ENCODE measurements at regions not wholly inside any gene's neighbourhood (a gene's known extent, or its start where the extent isn't known, plus 50 kb on each side); places are given as distances from the start of the nearest gene placed in this dataset.

GRCh38 chr20:22939181-22939580 is 95.9 kb upstream of the SSTR4 start:
- no peak overlapping the region for H3K27ac ChIP-seq (ENCODE audit: low read depth, low read length)
- H3K4me1 ChIP-seq (ENCODE audit: control insufficient read depth, insufficient read depth, low read length): no peaks in the 10 kb centered on the region
- no peak overlapping the region for H3K9ac ChIP-seq (ENCODE audit: low read length)
- H3K9me3 ChIP-seq (ENCODE audit: control insufficient read depth, insufficient read depth, low read depth, low read length): no peaks in the 10 kb centered on the region
- no peaks in the 10 kb centered on the region for H3K27me3 ChIP-seq (ENCODE audit: control insufficient read depth, insufficient read depth, low read length)
- H3K36me3 ChIP-seq (ENCODE audit: control insufficient read depth, insufficient read depth, low read length): no peaks in the 10 kb centered on the region
- H3K4me3 ChIP-seq (ENCODE audit: low read depth, low read length): no peak overlapping the region

DNA sequence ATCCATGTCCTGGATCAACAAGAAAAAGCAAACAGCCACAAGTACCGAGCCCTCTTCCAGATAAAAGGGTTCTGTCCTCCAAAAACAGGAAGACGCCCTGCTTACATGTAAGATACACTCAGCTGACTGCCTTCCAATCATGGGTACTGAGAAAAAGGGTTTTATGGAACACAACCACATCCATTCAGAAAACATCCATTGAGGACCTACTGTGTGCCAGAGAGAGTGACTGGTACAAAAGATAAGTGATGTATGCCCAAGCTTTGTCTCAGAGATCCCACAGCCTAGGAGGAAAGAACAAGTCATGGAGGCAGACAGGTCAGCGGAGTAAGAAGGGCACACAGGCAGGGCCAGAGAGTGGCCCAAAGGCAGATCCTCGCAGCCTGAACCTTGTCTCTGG is 94.8 kb upstream of the SSTR4 start:
- Histone ChIP-seq H3K27ac (ENCODE audit: low read depth, low read length) (no peak overlapping the region), H3K9me3 (ENCODE audit: control insufficient read depth, insufficient read depth, low read depth, low read length) (no peaks in the 10 kb centered on the region)

DNA sequence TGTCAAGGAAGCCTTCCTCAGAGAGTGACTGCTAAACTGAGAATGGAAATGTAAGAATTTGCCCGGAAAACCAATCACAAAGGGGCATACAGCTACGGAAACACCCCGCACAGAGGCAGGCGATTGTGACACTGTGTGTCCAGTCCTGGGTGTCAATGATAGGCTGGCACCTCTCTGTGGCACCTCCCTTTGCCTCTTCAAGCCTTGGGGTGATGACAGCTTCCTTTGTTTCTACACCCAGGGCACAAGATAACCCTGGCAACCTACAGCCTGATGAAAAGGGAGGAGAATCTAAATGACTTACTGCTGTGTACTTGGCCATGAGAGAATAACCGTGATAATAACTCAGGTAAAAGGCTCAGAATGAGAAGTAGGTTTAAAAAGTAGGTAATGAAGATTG is 93.6 kb upstream of the SSTR4 start:
- no peaks in the 10 kb centered on the region for H3K36me3 ChIP-seq (ENCODE audit: control insufficient read depth, insufficient read depth, low read length)
- no peak overlapping the region for H3K27ac ChIP-seq (ENCODE audit: low read depth, low read length)
- H3K9ac ChIP-seq (ENCODE audit: low read length): no peak overlapping the region
- H3K27me3 ChIP-seq (ENCODE audit: control insufficient read depth, insufficient read depth, low read length): no peaks in the 10 kb centered on the region; the same call in 1 of the 2 replicates
- no peaks in the 10 kb centered on the region for H3K9me3 ChIP-seq (ENCODE audit: control insufficient read depth, insufficient read depth, low read depth, low read length)
- H3K4me1 ChIP-seq (ENCODE audit: control insufficient read depth, insufficient read depth, low read length): no peaks in the 10 kb centered on the region
- no peak overlapping the region for H3K4me3 ChIP-seq (ENCODE audit: low read depth, low read length)

More for the DNA sequence above, 94.8 kb upstream of the SSTR4 start:
- Histone ChIP-seq H3K36me3 (ENCODE audit: control insufficient read depth, insufficient read depth, low read length) (no peaks in the 10 kb centered on the region), H3K4me3 (ENCODE audit: low read depth, low read length) (no peak overlapping the region), H3K4me1 (ENCODE audit: control insufficient read depth, insufficient read depth, low read length) (no peaks in the 10 kb centered on the region), H3K9ac (ENCODE audit: low read length) (no peak overlapping the region), H3K27me3 (ENCODE audit: control insufficient read depth, insufficient read depth, low read length) (no peaks in the 10 kb centered on the region; the same call in 1 of the 2 replicates)

DNA sequence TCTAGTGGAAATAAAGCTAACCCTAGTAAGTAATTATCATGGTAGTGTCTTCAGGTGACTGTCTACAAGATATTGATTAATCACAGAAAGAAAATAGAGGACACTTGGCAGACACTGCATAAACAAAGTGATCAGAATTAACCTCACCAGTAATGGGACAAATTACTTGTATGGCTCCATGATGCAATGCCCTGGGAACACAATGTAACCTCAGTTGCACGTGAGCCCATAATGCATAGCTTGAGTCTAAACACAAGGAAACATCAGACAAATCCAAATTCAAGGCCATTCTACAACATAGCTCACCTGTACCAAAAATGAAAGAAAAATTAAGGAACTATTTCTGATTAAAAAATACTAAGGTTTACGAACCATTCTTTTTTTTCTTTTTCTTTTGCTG is 92.4 kb upstream of the SSTR4 start:
- H3K9ac ChIP-seq (ENCODE audit: low read length): no peak overlapping the region
- no peaks in the 10 kb centered on the region for H3K36me3 ChIP-seq (ENCODE audit: control insufficient read depth, insufficient read depth, low read length)
- no peak overlapping the region for H3K27ac ChIP-seq (ENCODE audit: low read depth, low read length)
- H3K27me3 ChIP-seq (ENCODE audit: control insufficient read depth, insufficient read depth, low read length): no peaks in the 10 kb centered on the region; the same call in 1 of the 2 replicates
- H3K4me3 ChIP-seq (ENCODE audit: low read depth, low read length): no peak overlapping the region
- H3K4me1 ChIP-seq (ENCODE audit: control insufficient read depth, insufficient read depth, low read length): no peaks in the 10 kb centered on the region
- no peaks in the 10 kb centered on the region for H3K9me3 ChIP-seq (ENCODE audit: control insufficient read depth, insufficient read depth, low read depth, low read length)

GRCh38 chr20:22944062-22944461 is 91.0 kb upstream of the SSTR4 start:
- H3K9ac ChIP-seq (ENCODE audit: low read length): no peak overlapping the region
- H3K27me3 ChIP-seq (ENCODE audit: control insufficient read depth, insufficient read depth, low read length): no peaks in the 10 kb centered on the region; the same call in 1 of the 2 replicates
- H3K9me3 ChIP-seq (ENCODE audit: control insufficient read depth, insufficient read depth, low read depth, low read length): no peaks in the 10 kb centered on the region
- H3K27ac ChIP-seq (ENCODE audit: low read depth, low read length): no peak overlapping the region
- H3K36me3 ChIP-seq (ENCODE audit: control insufficient read depth, insufficient read depth, low read length): no peaks in the 10 kb centered on the region
- no peaks in the 10 kb centered on the region for H3K4me1 ChIP-seq (ENCODE audit: control insufficient read depth, insufficient read depth, low read length)
- no peak overlapping the region for H3K4me3 ChIP-seq (ENCODE audit: low read depth, low read length)

DNA sequence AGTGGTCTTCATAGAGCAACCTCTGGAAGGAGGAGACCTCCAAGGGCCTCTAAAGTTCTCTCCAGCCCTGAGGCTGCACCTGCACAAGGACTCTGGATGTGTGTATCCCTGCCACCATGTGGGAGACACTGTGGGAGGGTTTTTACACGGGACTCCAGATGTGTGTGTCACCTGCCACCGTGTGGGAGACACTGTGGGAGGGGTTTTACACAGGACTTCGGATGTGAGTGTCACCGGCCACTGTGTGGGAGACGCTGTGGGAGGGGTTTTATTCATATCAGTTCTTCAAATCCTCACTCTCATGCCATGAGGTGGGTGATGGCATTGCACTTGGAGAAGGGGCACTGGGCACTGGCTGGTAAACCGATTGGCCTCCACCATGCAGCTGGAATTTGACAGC is 90.2 kb upstream of the SSTR4 start:
- Histone ChIP-seq H3K9ac (ENCODE audit: low read length) (no peak overlapping the region), H3K27me3 (ENCODE audit: control insufficient read depth, insufficient read depth, low read length) (no peaks in the 10 kb centered on the region; the same call in 1 of the 2 replicates)

GRCh38 chr20:22946596-22946995 is 88.5 kb upstream of the SSTR4 start:
- no peaks in the 10 kb centered on the region for H3K36me3 ChIP-seq (ENCODE audit: control insufficient read depth, insufficient read depth, low read length)
- no peak overlapping the region for H3K9ac ChIP-seq (ENCODE audit: low read length)
- no peak overlapping the region for H3K4me3 ChIP-seq (ENCODE audit: low read depth, low read length)
- H3K4me1 ChIP-seq (ENCODE audit: control insufficient read depth, insufficient read depth, low read length): no peaks in the 10 kb centered on the region
- no peak overlapping the region for H3K27ac ChIP-seq (ENCODE audit: low read depth, low read length)
- H3K9me3 ChIP-seq (ENCODE audit: control insufficient read depth, insufficient read depth, low read depth, low read length): no peaks in the 10 kb centered on the region
- H3K27me3 ChIP-seq (ENCODE audit: control insufficient read depth, insufficient read depth, low read length): no peaks in the 10 kb centered on the region; the same call in 1 of the 2 replicates

More for the DNA sequence above, 90.2 kb upstream of the SSTR4 start:
- Histone ChIP-seq H3K4me3 (ENCODE audit: low read depth, low read length) (no peak overlapping the region), H3K27ac (ENCODE audit: low read depth, low read length) (no peak overlapping the region), H3K36me3 (ENCODE audit: control insufficient read depth, insufficient read depth, low read length) (no peaks in the 10 kb centered on the region), H3K4me1 (ENCODE audit: control insufficient read depth, insufficient read depth, low read length) (no peaks in the 10 kb centered on the region), H3K9me3 (ENCODE audit: control insufficient read depth, insufficient read depth, low read depth, low read length) (no peaks in the 10 kb centered on the region)

DNA sequence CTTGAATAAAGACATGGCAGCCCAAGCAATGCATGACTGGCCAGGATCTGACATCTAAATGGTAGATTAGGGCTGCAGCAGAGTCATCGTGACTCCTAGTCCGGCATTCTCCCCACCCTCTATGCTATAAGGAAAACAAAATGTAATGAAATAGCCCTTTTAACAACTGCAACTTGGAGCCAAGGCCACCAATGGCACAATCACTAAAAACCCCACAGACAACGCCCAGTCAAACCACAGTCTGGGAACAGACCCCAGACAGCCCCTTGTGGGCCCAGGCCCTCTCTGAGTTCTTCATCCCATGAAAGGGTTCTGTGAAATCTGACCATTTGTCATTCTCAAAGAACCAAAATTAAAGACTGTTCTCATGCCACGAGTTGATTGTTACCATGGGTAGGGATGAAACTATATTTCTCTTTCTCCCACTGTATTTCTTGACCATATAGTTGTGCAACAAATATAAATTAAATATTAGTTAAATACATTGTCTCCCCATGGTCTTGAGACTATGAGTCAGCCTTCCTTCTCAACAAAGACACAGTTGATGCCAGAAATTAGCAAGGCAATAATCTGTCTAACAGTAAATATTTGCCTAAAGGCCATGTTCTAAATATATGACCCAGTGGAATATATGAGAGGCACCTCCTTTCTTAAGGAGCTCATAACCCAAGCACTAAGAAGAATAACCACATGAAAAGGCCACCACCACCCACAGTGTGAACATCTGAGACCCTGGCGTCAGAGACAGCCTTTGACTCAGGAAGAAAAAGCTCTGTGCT is 85.6 kb upstream of the SSTR4 start:
- Histone ChIP-seq H3K36me3 (ENCODE audit: control insufficient read depth, insufficient read depth, low read length) (no peaks in the 10 kb centered on the region), H3K9me3 (ENCODE audit: control insufficient read depth, insufficient read depth, low read depth, low read length) (no peaks in the 10 kb centered on the region), H3K9ac (ENCODE audit: low read length) (no peak overlapping the region), H3K27ac (ENCODE audit: low read depth, low read length) (no peak overlapping the region), H3K4me1 (ENCODE audit: control insufficient read depth, insufficient read depth, low read length) (no peaks in the 10 kb centered on the region), H3K27me3 (ENCODE audit: control insufficient read depth, insufficient read depth, low read length) (no peaks in the 10 kb centered on the region; the same call in 1 of the 2 replicates), H3K4me3 (ENCODE audit: low read depth, low read length) (no peak overlapping the region)

DNA sequence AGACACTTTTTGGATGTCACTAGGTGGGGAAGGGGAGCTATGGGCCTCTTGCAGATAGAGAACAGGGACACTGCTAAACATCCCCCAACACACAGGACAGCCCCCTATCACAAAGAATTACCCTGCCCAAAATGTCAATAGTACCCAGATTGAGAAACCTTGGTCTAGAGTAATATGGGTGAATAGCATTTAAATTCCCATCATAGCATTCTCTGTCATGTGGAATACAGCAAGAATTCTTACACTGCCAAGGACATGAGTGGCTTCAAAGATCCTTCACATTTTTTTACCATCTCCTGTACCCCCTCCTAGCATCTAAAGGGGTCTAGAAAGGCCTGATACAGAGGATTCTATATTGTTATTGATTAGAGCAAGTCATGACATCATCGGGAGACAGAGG is 83.1 kb upstream of the SSTR4 start:
- Histone ChIP-seq H3K27me3 (ENCODE audit: control insufficient read depth, insufficient read depth, low read length) (peaks cover 3% of the 10 kb centered on the region; the same call in 1 of the 2 replicates), H3K9me3 (ENCODE audit: control insufficient read depth, insufficient read depth, low read depth, low read length) (no peaks in the 10 kb centered on the region), H3K36me3 (ENCODE audit: control insufficient read depth, insufficient read depth, low read length) (no peaks in the 10 kb centered on the region), H3K27ac (ENCODE audit: low read depth, low read length) (no peak overlapping the region), H3K4me3 (ENCODE audit: low read depth, low read length) (no peak overlapping the region), H3K9ac (ENCODE audit: low read length) (no peak overlapping the region), H3K4me1 (ENCODE audit: control insufficient read depth, insufficient read depth, low read length) (no peaks in the 10 kb centered on the region)

DNA sequence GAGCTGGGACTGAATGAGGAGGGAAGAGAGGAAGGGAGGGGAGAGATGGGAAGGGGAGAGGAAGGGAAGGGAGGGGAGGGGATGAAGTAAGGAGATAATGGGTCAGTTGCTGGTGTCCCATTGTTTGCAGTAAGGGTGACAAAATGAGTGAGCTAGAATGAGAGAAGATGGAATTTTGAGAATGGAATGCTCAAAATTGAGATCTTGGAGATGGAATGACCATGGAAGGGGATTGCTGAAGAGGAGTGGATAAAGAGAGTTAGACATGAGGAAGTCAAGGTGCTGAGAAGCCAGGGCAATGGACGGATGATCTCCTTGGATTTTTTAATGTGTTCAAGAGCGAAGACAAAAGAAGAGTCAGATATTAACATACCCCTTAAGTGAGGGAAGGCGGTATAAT is 80.5 kb upstream of the SSTR4 start:
- Histone ChIP-seq H3K36me3 (ENCODE audit: control insufficient read depth, insufficient read depth, low read length) (no peaks in the 10 kb centered on the region), H3K4me3 (ENCODE audit: low read depth, low read length) (no peak overlapping the region), H3K9me3 (ENCODE audit: control insufficient read depth, insufficient read depth, low read depth, low read length) (no peaks in the 10 kb centered on the region), H3K27me3 (ENCODE audit: control insufficient read depth, insufficient read depth, low read length) (peaks cover 3% of the 10 kb centered on the region; the same call in 1 of the 2 replicates), H3K9ac (ENCODE audit: low read length) (no peak overlapping the region), H3K27ac (ENCODE audit: low read depth, low read length) (no peak overlapping the region), H3K4me1 (ENCODE audit: control insufficient read depth, insufficient read depth, low read length) (no peaks in the 10 kb centered on the region)

- no peaks in the 10 kb centered on the region for H3K4me1 ChIP-seq (ENCODE audit: control insufficient read depth, insufficient read depth, low read length)
- H3K27me3 ChIP-seq (ENCODE audit: control insufficient read depth, insufficient read depth, low read length): peaks cover 3% of the 10 kb centered on the region; the same call in 1 of the 2 replicates
- H3K27ac ChIP-seq (ENCODE audit: low read depth, low read length): no peak overlapping the region
- no peak overlapping the region for H3K9ac ChIP-seq (ENCODE audit: low read length)
- H3K4me3 ChIP-seq (ENCODE audit: low read depth, low read length): no peak overlapping the region
- H3K9me3 ChIP-seq (ENCODE audit: control insufficient read depth, insufficient read depth, low read depth, low read length): 0 out of 2 replicates have a peak, but pooled peaks cover 2% of the 10 kb centered on the region
- H3K36me3 ChIP-seq (ENCODE audit: control insufficient read depth, insufficient read depth, low read length): no peaks in the 10 kb centered on the region
Observed at GRCh38 chr20:22958390-22958789, 76.7 kb upstream of the SSTR4 start.

All from HUES6 (cell line).